Ovary (tissue), 3 donors: ENCODE measurements at regions not wholly inside any gene's neighbourhood (a gene's known extent, or its start where the extent isn't known, plus 50 kb on each side); places are given as distances from the start of the nearest gene placed in this dataset.

Experiments
- CTCF ChIP-seq, 3 donors: fragments of 450-650 bp in 2 of 3; fragments of 200-600 bp in 1 of 3; IDR thresholded peaks; one replicate each; pipeline versions ENCODE4 v1.5.1 to v1.8.0; 2016 to 2022; ENCODE audit warnings: antibody characterized with exemption in 3 of 3, mild to moderate bottlenecking in 1 of 3
- EP300 ChIP-seq: sonication (generic); formaldehyde crosslinking; IDR thresholded peaks from one replicate; pipeline ENCODE4 v1.6.1; 2017; ENCODE audit warnings: antibody characterized with exemption
- donor health status: DM: no; HTN: no; CAD: no.

GRCh38 chr9:87381050-87381711, 116.5 kb upstream of the DAPK1 start:
- no peak for TF ChIP-seq EP300
- no peak for TF ChIP-seq CTCF (IDR thresholded peaks at IDR 0.05)
